Hepatic stellate cell (primary cell): ENCODE measurements at regions not wholly inside any gene's neighbourhood (a gene's known extent, or its start where the extent isn't known, plus 50 kb on each side); places are given as distances from the start of the nearest gene placed in this dataset.

Experiments used
- DNase-seq: peaks from one replicate; pipeline ENCODE4 v3.0.0; 2011; ENCODE audit warnings: low spot score

- DNase-seq: no peak
Measured at GRCh38 chr11:36890841-36891240, 292.8 kb upstream of the RAG2 start.

- no peak for DNase-seq
Measured at GRCh38 chr11:36890121-36890679, 292.2 kb upstream of the RAG2 start.

GRCh38 chr11:36885154-36885553 is 287.1 kb upstream of the RAG2 start:
- no peak for DNase-seq

GRCh38 chr11:36878737-36879136 is 280.7 kb upstream of the RAG2 start:
- no peak for DNase-seq

GRCh38 chr11:36877149-36877548 is 279.1 kb upstream of the RAG2 start:
- DNase-seq: no peak

- DNase-seq: no peak
Measured at GRCh38 chr11:36876266-36876665, 278.2 kb upstream of the RAG2 start.

GRCh38 chr11:36874291-36874690 is 276.3 kb upstream of the RAG2 start:
- no peak for DNase-seq

GRCh38 chr11:36870361-36870760 is 272.3 kb upstream of the RAG2 start:
- no peak for DNase-seq

- no peak for DNase-seq
Measured at GRCh38 chr11:36868380-36868779, 270.3 kb upstream of the RAG2 start.

- no peak for DNase-seq
Measured at GRCh38 chr11:36865846-36866245, 267.8 kb upstream of the RAG2 start.

- no peak for DNase-seq
Measured at GRCh38 chr11:36854875-36855274, 256.8 kb upstream of the RAG2 start.

- DNase-seq: no peak
Measured at GRCh38 chr11:36848660-36849059, 250.6 kb upstream of the RAG2 start.

GRCh38 chr11:36840378-36840777 is 242.3 kb upstream of the RAG2 start:
- DNase-seq: no peak

- DNase-seq: no peak
Measured at GRCh38 chr11:36837831-36838437, 239.9 kb upstream of the RAG2 start.

- no peak for DNase-seq
Measured at GRCh38 chr11:36825251-36825650, 227.2 kb upstream of the RAG2 start.

- DNase-seq: no peak
Measured at GRCh38 chr11:36824349-36824748, 226.3 kb upstream of the RAG2 start.

GRCh38 chr11:36822829-36823228 is 224.8 kb upstream of the RAG2 start:
- no peak for DNase-seq

- no peak for DNase-seq
Measured at GRCh38 chr11:36818410-36818809, 220.4 kb upstream of the RAG2 start.

GRCh38 chr11:36817336-36817965 is 219.4 kb upstream of the RAG2 start:
- DNase-seq: no peak

GRCh38 chr11:36809303-36809702 is 211.3 kb upstream of the RAG2 start:
- DNase-seq: no peak

GRCh38 chr11:36807871-36808270 is 209.8 kb upstream of the RAG2 start:
- DNase-seq: no peak

GRCh38 chr11:36803084-36803483 is 205.0 kb upstream of the RAG2 start:
- no peak for DNase-seq

- no peak for DNase-seq
Measured at GRCh38 chr11:36792996-36793914, 195.2 kb upstream of the RAG2 start.
